NCI-H69 (cell line): ENCODE measurements at regions not wholly inside any gene's neighbourhood (a gene's known extent, or its start where the extent isn't known, plus 50 kb on each side); places are given as distances from the start of the nearest gene placed in this dataset.
A peak's percentile ranks its signal among the peaks of the same experiment; 100 is the strongest.

Experiments used
- DNase-seq: peaks from one replicate; lab custom pipeline; 2025; lab: John Stamatoyannopoulos, UW

DNA sequence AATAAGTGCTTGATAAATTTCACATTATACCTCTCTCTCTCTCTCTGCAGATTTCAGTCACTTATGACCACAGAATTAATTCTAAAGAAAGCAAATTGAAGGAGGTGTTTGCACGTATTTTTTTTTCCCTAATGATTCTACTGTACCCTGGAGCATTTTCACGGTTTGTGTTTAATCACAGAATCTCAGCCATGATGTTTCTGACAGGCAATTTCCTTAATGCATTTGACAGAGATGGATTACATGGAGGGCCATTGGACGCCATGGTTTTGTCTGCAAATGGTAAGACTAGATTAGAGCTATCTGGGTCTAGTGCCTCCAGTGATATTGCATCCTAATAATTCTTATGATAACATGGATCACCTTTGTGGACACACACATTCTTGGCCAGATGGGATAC lies 147.5 kb upstream of the RBFOX1 start:
- DNase-seq: no peak

DNA sequence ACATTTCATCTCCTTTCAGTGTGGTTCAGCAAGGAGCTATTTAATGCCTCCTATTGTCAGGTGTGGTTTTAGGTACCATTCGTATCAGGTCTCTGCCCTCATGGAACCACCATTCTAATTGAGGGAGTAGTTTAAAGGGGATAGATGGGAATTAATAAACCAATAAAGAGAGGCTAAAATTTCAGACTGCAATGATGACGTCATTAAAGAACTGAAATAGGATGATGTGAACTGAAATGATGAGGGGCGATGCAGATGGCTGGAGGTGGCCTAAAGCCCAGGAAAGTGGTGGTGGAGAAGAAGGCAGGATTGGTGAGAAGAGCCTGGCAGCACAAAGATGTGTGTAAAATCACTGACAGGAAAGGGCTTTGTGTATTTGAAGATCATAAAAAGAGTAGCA lies 148.9 kb upstream of the RBFOX1 start:
- no peak for DNase-seq

DNA sequence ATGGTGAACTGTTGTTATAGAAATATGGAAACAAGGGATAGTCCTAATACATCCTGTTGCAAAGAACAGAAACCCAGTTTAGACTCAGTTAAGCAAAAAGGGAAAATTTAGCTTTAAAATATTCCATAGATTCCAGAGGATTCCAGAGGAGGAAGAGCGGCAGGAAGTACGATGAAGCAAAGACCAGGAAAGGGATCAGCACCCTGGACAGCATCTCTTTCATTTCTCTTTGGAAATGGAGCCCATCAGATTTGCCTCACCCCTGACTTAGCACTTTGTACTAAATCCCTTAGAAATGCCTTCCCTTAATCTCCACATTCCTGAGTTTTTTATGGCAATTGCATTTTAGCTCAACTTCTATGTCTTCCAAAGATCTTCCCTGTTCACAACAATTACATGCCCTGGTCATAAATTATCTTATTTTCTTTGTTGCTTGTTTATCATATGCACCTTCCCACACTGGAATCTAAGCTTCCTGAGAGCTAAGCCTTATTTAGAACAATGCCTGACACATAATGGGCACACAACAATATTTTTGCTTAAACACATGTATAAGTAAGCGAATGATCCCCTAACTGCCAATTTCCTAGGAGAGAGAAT lies 150.0 kb upstream of the RBFOX1 start:
- no peak for DNase-seq

DNA sequence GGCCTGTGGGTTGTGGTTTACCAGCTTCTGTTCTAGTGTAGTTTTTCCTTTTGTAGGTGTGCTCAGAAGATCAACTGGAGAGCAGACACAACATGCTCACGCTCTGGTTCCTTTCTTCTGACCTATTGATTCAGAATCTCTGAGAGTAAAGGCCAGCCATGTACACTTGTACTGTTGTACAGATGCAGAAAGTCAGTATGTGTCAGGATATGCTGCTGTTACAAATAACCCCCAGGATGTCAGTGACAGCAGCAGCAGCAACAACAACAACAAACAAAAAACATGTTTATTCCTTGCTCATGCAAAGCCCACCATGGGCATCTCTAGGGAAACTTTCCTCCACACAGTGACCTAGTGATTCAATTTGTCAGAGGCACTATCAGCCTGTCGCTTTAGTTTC lies 154.8 kb upstream of the RBFOX1 start:
- no peak for DNase-seq

DNA sequence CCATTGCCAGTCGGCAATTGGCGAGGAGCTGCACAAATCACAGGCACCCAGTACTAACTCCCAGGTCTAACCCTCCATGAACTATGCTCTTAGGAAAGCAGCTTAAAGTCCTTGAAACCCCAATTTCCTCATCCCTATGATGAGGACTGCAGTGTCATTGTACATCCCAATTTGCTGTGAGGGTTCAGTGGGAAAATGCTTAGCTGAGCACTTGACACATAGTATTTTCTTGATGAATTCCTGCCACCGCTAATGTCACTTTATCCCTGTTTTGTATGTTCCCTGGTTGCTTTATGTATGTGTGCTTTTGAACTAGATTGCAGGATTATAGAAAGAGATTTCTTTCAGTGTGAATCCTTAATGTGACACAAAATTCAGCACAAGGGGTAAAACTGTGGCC lies 161.5 kb upstream of the RBFOX1 start:
- no peak for DNase-seq

DNA sequence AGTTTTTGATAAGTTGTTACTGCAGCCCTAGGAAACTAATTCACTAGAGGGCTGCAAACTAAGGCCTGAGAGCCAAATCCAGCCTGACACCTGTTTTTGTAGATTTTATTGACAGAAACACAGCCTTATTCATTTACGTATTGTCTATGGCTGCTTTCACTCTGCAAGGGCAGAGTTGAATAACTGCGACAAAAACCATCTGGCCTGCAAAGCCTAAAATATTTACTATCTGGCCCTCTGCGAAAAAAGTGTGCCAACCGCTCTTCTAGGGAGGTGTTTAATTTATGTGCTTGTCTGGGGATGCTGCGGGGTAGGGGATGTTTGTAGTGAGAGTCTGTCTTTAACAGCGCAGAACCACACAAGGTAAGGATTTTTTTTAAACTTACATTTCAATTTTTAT lies 165.0 kb upstream of the RBFOX1 start:
- DNase-seq: no peak

DNA sequence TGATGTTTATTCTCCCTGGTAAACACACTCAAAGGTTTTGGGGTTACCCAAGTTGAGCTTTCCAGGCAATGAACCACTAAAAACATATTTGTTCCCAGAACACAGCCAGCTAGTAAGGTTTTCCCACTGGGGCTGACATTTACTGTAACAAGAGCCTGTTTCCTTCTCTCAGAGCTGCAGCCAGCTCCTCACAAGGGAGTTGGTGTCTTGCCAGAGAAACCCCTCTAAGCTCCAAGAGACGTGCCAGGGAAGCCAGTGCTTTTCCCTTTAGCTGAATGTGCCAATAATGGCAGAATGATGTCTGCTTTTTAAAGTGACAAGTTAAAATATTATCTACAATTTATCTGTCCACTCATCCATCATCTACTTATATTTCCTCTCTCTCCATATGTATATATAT lies 170.8 kb upstream of the RBFOX1 start:
- DNase-seq: no peak

DNA sequence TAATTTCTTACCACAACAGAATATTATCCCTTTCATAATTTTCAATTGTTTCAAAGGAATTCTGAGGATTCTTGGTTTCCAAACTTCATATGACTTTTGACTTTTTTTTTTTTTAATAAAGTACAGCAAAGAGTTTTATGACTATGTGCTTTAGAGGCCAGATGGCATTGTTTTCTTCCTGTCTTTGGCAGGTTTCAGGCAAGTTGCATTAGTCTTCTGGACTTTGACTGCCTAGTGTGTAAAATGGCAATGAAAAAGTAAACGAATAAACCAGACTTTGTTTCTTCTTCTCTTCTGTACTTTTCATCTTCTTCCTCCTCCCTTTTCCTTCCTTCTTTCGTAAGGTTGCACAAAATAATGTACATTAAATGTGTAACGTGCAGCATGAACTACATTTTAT lies 172.6 kb upstream of the RBFOX1 start:
- no peak for DNase-seq

DNA sequence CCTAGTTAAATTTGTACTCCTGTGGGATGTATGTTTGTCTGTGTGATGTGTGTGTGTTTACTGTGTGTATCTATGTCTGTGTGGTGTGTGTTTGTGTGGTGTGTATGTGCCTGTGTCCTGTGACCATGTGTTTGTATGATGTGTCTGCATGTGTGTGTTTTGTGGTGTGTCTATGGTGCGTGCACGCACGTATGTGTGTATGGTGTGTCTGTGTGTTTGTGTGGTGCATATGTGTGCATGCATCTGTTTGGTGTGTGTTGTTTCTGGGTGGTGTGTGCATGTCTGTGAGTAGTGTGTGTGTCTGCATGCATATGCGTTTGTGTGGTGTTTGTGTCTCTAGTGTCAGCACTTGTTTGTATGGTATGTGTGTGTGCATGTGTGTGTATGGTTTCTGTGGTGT lies 174.2 kb upstream of the RBFOX1 start:
- DNase-seq: no peak

DNA sequence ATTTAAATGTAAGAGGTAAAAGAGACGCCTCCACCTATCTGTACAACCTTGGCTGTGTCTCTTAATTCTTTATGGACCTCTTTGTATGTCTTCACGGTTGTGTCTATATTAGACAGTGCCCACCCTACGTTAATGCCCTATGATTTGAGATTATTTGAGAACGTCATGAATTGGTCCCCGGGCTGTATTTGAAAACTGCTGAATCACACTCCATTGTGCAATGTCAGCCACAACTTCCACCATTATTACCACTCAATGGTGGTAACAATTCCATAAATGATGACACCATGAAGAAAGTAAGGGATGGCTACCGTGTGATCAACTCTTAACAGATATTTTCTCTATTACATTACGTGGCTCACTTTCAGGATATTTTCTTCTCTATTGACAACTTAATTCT lies 182.4 kb upstream of the RBFOX1 start:
- no peak for DNase-seq

DNA sequence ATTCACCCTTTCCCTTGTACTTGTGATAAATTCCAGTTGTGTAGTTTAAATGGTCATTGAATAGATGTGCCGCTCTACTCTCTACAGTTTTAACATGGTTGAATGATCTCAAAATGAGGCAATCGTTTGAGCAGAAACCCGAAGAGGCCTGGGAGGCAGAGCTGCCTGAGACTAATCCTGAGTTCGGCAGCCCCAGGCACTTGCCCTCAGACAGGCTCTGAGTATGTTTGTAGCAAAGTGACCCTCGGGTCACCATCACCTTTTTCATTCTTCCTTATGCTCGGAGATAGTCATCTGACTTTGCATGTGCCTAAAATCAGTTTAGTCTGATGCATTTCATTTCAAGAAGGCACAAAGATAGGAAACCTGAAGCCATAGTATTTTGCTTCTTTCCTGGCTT lies 184.0 kb upstream of the RBFOX1 start:
- no peak for DNase-seq

DNA sequence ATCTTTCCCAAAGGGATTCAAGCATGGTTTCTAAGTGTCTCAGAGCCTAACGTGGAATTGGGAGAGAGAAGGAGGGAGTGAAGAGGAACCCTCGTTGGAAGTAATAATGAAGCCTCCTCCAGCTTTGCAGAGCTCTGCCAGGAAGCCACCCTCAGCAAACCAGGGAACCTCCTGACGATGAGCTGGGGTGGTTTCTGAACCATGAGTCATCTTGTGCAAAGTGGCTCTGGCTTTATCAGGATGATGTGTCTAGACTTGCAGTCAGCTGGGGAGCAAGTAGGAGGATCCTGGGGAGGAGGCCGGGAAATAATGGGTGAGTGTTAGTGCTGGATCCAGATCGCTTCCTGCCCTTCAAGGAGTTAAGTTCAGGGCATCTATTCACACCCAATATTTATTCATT lies 191.7 kb upstream of the RBFOX1 start:
- DNase-seq: no peak

DNA sequence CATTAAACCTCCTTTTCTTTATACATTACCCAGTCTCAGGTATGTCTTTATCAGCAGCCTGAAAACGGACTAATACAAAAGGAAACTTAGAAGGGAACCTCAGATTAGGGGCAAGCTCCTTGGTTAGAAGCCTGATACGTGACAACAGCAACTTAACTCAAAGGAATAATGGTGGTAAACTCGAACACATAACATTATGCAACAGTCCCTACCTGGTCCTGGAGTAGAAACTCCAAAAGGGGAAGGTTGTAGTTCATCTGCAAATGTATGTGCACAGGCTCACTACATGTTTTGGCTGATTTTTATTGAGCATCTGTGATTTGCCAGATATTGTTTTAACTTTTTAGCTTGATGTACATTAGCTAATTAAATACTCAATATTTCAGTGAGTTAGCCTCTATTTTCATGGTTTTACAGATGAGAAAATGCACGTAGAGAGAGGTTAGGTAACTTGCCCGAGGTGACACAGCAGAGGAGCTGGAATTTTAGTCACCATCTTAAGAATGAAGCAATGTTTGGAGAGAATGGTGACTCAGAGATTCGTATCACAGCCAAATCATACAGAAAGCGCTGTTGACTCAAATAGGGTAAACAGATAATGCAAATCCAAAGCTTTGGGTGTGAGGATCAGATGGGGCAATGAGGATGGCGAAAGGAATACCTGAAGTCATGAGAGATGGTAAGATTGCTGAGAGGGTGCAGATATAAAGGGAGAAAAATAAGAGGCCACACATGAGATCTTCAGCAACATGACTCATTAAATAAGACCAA lies 194.9 kb upstream of the RBFOX1 start:
- DNase-seq: peak; percentile 10

DNA sequence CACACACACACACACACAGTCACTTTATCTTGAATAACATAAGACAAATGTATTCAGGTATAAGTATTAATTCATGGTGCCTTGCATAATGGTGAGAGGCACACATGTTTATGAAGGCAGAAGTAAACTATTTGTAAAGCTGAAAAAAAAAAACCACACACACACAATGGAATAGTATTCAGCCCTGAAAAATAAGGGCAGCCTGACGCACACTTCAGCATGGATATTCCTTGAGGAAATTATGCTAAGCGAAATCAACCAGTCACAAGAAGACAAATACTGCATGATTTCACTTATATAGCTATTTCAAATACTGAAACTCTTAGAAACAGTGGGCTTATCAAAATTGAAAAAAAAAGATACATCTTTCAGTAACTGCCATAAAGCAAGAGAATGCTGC lies 200.2 kb upstream of the RBFOX1 start:
- DNase-seq: no peak

DNA sequence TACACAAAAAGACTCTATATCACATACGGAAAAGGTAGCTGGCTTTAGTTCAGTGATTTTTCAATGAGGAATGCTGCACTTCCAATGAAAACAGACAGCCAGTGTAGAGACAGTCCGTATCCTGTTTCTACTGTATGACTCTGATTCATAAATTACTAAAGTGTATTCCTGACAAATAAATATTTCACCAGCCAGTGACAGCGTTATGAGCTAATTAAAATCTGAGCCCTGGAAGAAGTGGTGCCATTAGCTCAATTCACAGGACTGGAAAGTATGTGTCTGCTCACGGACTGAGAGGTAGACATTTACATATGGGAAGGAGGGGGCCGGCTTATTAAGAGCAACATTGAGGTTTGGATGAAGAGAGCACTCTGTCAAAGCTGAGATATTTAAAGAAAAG lies 207.9 kb upstream of the RBFOX1 start:
- DNase-seq: no peak

DNA sequence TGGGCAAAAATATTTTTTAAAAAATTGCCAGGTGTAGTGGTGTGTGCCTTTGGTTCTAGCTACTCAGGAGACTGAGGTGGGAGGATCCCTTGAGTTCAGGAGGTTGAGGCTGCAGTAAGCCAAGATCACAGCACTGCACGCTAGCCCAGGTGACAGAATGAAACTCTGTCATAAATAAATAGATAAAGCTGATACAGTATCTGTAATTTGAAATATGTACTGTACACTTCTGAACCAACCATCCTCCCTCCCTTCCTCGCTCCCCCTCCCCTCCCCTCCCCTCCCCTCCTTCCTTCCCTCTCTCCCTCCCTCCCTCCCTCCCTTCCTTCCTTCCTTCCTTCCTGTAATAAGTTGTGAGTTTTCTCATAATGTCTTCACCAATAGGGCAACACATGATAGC lies 208.4 kb upstream of the RBFOX1 start:
- DNase-seq: no peak

DNA sequence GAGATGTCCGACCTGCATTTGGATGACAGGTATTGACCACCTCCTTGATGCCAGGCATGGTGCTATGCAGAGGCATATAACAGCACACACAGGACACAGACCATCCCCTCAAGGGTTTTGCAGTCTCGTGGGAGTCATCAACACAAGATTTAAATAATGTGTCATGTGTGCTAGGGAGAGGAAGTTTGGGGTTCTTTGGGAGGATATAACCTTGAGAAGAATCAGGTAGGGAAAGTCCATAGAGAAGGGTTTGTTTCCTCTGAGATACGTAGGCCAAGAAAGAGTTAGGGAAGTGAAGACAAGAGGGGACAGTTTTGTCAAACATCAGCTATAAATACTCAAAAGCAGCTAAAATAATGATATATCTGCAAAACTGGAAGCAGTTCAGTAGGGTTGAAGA lies 215.9 kb upstream of the RBFOX1 start:
- DNase-seq: no peak

DNA sequence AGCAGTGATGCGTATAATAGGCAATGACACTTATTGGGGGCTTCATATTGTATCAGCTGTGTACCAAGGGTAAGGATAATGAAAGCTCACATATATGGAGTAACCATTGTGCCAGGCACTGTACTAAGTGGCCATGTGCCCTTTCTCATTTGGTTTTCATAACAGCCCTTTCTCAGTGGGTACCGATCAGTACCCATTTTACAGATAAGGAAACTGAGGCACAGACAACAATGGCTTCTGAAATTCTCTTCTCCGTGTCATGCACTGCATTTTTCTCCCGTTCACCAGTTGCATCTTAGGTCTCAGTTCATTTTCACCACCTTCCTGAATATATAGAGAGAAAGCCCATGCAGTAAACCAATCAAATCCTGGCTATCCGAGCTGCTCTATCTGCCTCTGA lies 216.7 kb upstream of the RBFOX1 start:
- DNase-seq: no peak

DNA sequence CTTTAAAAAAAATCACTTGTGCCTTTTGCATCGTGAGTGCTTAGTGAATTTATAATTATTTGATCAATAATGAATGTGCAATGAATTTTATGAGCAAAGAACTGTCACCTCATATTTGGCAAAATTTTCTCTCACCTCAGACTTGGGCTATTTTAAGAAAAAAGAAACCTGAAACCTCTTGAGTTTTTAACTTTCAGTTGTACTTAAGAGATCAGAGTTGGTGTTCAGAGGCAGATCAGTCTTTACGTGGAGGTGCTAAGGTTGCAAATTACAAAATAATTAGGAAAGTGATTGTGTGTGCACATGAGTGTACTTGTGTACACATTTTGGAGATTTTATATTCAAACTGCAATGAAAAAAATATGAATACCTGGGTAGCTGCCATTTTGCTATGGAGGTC lies 218.7 kb upstream of the RBFOX1 start:
- DNase-seq: no peak

DNA sequence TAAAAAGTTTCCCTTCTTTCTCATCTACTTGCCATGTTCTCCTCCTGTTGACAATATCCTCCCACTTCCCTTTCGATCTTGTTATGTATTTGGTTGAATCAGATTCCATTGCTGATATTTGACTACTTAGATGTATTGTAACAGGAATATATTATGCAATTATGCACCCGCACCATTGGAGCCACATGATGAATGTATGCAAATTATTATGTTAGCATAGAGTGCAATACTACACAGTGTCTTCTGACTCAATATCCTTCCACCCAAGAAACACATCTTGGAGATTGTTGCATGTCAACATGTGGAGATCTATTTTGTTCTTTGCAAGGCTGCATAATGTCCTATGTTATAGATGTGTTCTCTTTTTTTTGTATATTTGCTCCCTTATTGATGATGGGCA lies 219.2 kb upstream of the RBFOX1 start:
- DNase-seq: no peak

DNA sequence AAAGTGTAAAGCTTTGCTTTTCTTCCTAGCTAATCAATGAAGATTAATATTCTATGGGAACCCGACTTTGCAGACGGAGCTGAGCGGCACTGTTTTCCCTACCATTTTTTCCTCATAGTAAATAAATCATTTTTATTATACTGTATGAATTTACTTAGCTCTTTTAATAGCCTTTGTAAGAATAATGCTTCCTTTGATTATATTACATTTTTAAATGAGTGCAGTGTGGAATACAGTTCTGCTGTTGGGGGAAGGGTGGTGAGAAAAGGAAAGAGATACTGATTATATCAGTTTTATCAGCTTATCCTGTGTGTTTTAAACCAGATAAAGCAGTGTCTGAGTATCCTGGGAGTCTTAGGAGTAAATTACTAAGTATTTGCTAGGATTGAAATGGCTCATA lies 221.4 kb upstream of the RBFOX1 start:
- DNase-seq: no peak

DNA sequence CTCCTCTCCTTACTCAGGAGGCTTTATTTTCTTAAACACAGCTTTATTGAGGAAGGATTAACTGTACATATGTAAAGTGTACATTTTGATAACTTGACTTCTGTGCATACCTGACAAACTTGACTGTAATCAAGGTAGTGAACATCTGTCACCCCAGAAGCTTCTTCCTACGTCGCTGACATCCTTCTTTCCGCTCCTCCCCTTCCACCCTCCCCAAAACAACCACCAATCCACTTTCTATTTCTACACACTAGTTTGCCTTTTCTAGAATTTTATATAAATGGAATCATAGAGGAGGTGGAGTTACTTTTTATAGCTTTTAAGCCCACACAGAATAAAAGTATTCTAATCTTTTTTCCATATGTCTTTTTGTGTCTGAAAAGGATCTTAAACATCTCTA lies 225.2 kb upstream of the RBFOX1 start:
- DNase-seq: no peak

DNA sequence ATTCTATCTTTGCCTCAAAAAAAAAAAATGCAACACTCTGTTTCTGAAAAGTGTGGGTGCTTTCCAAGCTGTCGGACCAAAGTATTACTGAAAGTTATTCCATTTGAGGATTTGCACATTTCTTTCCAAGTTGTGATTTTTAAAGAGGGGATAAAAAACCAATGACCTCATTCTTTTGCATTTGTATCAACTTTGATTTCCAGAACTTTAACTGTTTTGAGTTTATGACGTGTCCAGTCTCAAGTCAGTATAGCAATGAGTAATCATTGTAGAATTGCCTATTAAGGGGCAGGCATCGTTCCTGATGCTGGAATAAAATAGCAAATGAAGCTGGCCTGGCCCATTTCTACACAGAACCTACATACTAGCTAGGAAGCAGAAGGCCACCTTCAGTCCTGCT lies 229.6 kb upstream of the RBFOX1 start:
- no peak for DNase-seq

DNA sequence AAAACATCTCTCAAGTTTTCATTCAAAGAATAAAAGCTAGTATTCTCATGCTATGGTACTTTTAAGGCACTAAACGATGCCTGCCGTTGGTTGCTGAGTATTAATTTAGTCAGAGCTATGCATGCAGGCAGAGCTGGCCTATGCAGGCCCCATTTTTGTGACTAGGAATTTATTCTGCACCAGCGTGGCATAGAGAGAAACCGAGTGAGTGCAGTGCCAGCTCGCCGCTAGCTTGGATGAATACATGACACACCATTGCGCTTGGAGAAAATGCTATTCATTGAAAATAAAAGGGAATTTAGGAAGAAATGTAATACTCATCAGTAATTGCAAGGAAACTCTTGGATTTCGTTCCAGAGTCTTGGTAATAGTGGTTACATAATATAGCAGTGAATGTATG lies 231.6 kb upstream of the RBFOX1 start:
- no peak for DNase-seq
